GM19395 (cell line): ENCODE measurements at regions not wholly inside any gene's neighbourhood (a gene's known extent, or its start where the extent isn't known, plus 50 kb on each side); places are given as distances from the start of the nearest gene placed in this dataset.

Experiments used
- ATAC-seq: cut with Tn5 transposase; IDR thresholded peaks from one replicate; pipeline ENCODE4 v1.9.1; 2021; ENCODE audit warnings: mild to moderate bottlenecking, moderate library complexity; ENCODE audit not compliant: unreplicated experiment

- no peak for ATAC-seq
Measured at GRCh38 chr5:40390281-40391149, 289.2 kb upstream of the PTGER4 start.

DNA sequence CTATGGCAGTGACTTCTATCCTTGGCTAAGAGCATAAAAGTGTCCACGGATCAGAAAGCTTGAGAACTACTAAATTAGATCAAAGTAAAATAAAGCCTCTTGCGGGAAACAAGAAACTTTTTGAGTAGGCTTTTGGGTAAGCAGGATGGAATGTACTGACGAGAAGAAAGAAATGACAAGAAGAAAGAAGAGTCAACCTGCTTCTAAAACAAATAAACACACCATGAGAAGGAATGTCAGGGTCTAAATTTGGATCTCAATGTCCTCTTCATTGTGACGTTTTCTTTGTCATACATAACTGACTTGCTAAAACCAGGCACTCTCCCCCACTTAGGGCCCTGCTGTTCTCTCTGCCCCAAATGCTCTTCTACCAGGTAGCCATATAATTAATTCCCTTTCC, 290.1 kb upstream of the PTGER4 start:
- ATAC-seq: no peak

- peak; percentile 88 for ATAC-seq
Measured at GRCh38 chr5:40386289-40386688, 293.4 kb upstream of the PTGER4 start.

GRCh38 chr5:40385544-40385943, 294.2 kb upstream of the PTGER4 start:
- no peak for ATAC-seq

GRCh38 chr5:40384782-40385390, 294.8 kb upstream of the PTGER4 start:
- no peak for ATAC-seq

DNA sequence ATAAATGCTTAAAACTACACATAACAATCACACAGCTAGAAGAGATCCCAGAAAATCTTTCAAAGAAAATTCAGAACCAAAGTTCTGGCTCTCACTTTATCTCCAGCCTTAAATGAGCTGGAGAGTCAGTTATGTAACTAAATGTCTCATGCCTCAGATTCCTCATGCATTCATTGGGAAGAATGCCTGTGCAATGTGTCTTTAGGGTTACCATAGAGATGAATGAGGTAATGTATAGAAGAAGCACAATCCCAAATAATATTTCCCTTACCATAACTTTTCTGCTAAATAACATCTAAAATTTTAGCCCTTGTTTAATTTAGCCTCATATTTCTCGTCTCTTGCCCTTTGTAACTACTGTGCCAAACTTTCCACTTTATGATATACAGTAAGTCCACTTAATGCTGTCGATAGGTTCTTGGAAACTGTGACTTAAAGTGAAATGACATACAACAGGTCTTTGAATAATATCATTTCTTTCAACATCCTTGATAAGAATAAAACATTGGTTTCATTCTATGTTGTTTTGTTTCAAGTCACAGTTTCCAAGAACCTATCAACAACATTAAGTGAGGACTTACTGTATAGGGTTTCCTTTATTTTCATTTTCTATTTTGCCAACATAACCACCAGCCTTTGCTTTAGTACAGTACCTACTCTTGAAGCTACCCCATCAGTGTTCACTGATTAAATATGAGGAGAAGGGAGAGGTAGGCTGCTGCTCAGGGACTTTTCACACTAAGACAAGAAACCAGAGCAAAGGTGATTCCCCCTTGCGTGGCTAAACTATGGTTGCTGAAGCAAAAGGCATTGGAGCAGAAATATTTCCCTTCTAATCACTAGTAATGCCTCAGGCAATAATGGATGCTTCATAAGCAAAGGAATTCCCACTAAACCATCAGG, 295.7 kb upstream of the PTGER4 start:
- peak; percentile 40 for ATAC-seq

GRCh38 chr5:40381676-40382363, 297.9 kb upstream of the PTGER4 start:
- ATAC-seq: no peak

DNA sequence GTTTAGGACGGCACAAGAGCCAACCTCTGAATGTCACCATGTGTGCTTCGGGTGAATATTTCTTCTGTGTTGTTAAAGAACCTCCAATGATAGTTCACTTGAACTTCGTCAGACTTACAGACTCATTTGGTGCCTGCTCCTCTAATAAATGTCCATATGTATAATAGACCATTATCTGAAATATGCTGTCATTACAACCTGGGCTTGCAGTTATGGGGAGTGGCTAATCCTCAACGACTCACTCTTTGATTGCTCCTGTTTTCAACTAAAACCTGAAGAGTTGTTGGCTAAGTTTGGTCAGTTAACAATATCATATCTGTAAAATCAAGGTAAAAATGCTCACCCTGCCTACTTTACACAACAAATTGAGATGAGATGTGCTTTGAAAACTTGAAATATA, 298.7 kb upstream of the PTGER4 start:
- no peak for ATAC-seq

- peak; percentile 88 for ATAC-seq
Measured at GRCh38 chr5:40378396-40379177, 301.1 kb upstream of the PTGER4 start.

DNA sequence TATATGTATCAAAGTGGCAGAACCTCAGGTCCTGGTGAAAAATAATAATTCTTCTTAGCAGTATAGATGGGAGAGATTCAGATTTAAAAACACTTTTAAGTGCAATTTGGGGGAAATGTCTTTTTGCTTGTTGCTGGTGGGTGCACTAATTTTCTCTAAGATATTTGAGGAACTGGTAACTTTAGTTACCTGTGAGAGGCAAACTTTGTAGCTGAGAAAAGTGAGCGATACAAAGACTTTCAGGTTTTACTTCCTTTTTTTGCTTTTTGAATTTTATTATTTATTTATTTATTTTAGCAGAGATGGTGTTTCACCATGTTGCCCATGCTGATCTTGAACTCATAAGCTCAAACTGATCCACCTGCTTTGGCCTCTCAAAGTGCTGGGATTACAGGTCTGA, 303.1 kb upstream of the PTGER4 start:
- peak; percentile 57 for ATAC-seq

- ATAC-seq: no peak
Measured at GRCh38 chr5:40374853-40375252, 304.9 kb upstream of the PTGER4 start.

DNA sequence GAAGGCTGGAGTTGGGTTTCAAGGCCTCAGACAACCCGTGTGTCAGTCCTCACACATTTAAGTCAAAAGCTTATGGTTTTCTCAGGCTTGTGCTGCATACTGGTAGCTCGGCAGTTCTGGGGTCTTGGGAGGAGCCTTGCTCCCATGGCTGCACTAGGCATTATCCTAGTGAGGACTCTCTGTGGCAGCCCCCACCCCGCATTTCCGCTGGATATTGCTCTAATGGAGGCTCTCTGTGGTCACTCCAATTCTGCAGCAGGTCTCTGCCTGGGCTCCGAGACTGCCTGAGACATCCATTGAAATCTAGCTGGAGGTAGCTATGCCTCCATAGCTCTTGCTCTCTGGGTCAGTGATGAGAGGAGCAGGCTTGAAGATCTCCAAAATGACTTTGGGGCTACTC, 311.5 kb upstream of the PTGER4 start:
- ATAC-seq: no peak

DNA sequence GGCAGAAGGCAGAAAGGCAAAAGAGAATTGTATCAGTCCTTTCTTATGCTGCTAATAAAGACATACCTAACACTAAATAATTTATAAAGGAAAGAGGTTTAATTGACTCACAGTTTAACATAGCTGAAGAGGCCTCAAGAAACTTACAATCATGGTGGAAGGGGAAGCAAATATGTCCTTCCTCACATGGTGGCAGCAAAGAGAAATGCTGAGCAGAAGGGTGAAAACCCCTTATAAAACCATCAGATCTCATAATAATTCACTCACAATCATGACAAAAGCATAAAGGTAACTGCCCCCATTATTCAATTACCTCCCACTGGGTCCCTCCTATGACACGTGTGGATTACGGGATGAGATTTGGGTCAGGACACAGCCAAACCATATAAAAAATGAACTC, 312.5 kb upstream of the PTGER4 start:
- ATAC-seq: no peak

GRCh38 chr5:40365342-40366330, 314.1 kb upstream of the PTGER4 start:
- no peak for ATAC-seq

GRCh38 chr5:40364441-40364840, 315.3 kb upstream of the PTGER4 start:
- ATAC-seq: no peak

GRCh38 chr5:40361378-40361777, 318.3 kb upstream of the PTGER4 start:
- ATAC-seq: no peak

DNA sequence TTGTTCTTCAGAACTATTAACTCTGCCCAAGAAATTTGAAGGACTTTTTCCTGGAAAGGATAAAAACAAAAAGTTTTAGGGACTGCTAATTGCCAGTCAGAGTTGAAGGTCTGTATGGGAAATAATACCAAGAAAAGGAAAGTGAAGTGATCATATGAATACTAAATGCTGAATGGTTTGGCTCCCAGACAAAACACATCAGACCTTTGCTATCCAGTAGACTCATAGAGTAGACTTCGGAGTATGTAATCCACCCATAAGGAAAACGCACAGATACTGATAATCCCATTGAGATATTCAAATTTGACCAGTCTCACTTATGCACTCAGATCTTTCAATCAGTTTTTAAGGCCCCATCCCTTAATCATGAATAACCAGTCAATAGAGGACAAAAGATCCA, 319.0 kb upstream of the PTGER4 start:
- ATAC-seq: no peak

DNA sequence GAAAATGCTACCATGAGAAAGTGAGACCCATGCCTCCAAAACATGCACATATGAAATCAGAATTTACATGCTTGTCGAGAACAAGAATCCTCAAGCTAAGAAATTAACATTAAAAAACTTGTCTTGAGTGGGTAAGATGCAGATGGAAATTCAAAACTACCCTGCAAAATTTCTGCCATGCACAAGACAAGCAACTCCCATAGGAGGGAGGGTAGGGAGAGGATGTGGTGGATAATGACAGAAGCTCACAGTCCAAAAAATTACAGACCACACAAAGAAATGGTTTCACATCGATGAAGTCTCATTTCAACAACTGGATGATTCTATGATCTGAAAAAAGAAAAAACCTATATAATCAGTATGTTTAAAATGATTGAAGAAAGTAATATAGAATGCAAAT, 319.9 kb upstream of the PTGER4 start:
- no peak for ATAC-seq

GRCh38 chr5:40359093-40359492, 320.6 kb upstream of the PTGER4 start:
- no peak for ATAC-seq
